ENCODE measurements at regions not wholly inside any gene's neighbourhood (a gene's known extent, or its start where the extent isn't known, plus 50 kb on each side); places are given as distances from the start of the nearest gene placed in this dataset. TPM values are rescaled to one million over a fixed set of nuclear protein-coding genes. Genes with fewer than 3 reads are reported as not detected.

DNA sequence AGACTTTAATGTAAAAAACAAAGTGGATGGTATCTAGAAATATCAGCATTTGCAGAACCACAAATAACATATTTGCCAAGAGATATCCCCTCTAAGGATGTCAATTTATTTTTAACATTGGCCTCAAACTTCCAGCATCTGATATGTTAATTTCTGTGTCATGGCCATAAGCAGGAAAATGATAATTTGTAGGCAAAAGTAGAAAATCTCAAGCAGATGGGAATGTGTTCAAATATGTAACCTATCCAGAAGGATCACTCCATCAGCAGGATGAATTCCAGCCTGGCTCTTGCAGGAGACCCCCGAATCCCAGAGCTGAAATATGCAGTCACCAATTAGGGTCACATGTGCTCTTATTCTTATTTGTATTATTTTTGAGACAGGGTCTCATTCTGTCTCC, 55.4 kb upstream of the PRKX start:
- TF ChIP-seq, protein P1, sequence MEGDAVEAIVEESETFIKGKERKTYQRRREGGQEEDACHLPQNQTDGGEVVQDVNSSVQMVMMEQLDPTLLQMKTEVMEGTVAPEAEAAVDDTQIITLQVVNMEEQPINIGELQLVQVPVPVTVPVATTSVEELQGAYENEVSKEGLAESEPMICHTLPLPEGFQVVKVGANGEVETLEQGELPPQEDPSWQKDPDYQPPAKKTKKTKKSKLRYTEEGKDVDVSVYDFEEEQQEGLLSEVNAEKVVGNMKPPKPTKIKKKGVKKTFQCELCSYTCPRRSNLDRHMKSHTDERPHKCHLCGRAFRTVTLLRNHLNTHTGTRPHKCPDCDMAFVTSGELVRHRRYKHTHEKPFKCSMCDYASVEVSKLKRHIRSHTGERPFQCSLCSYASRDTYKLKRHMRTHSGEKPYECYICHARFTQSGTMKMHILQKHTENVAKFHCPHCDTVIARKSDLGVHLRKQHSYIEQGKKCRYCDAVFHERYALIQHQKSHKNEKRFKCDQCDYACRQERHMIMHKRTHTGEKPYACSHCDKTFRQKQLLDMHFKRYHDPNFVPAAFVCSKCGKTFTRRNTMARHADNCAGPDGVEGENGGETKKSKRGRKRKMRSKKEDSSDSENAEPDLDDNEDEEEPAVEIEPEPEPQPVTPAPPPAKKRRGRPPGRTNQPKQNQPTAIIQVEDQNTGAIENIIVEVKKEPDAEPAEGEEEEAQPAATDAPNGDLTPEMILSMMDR (IDR thresholded peaks at IDR 0.05; ENCODE audit: control extremely low read depth, extremely low read depth): no peak
- H3K4me3 ChIP-seq: no peak overlapping the region
- H3K27ac ChIP-seq (ENCODE audit: low read depth in 1 of 2, low read length in 1 of 2): no peak overlapping the region
- H3K27me3 ChIP-seq (ENCODE audit: control insufficient read depth in 3 of 3, insufficient read depth in 3 of 3, low read length in 2 of 3): peaks cover 0 to 2% (median 2%) of the 10 kb centered on the region in 3 donors
- WGBS, 2 donors: 74 to 94% methylated on average over 1 of the region's 1 CpG
- no peak for ATAC-seq (ENCODE audit: insufficient read depth, low FRiP score)
- H3K9me3 ChIP-seq (ENCODE audit: control insufficient read depth in 4 of 4, insufficient read depth in 3 of 4, low read length in 3 of 4): no peaks in the 10 kb centered on the region
- no peak overlapping the region for H3K9ac ChIP-seq (ENCODE audit: insufficient read depth in 1 of 2, low read length in 2 of 2)
- H3K36me3 ChIP-seq (ENCODE audit: control insufficient read depth in 4 of 4, insufficient read depth in 4 of 4, low read length in 4 of 4): no peaks in the 10 kb centered on the region
- no peaks in the 10 kb centered on the region for H3K4me1 ChIP-seq (ENCODE audit: control insufficient read depth in 5 of 5, insufficient read depth in 5 of 5, low read length in 5 of 5)
- no peak for DNase-seq

Small RNA genes lying in the stretch of these regions (small RNA-seq; reads per million reads assigned to genes)
- not detected for gene RF00401 (ENCODE audit: low replicate concordance)

Measured in lung (tissue), 12 donors.